Suprapubic skin (tissue), 4 donors: ENCODE measurements at regions not wholly inside any gene's neighbourhood (a gene's known extent, or its start where the extent isn't known, plus 50 kb on each side); places are given as distances from the start of the nearest gene placed in this dataset.

Experiments used
- EP300 ChIP-seq: sonication (generic); formaldehyde crosslinking; IDR thresholded peaks from one replicate; pipeline ENCODE4 v1.6.1; 2017; ENCODE audit warnings: antibody characterized with exemption
- POLR2A ChIP-seq, 2 donors: fragments of 450-650 bp; IDR thresholded peaks; one replicate each; pipeline ENCODE4 v1.6.1; 2017; ENCODE audit warnings: antibody characterized with exemption in 2 of 2, mild to moderate bottlenecking in 2 of 2, moderate library complexity in 2 of 2
- POLR2AphosphoS5 ChIP-seq, 3 donors: sonication (generic); formaldehyde crosslinking; IDR thresholded peaks; one replicate each; pipeline ENCODE4 v1.6.1; 2017; ENCODE audit warnings: antibody characterized with exemption in 3 of 3
- TF ChIP-seq, protein P1 (sequence below), 2 donors: fragments of 200-600 bp in 1 of 2; fragments of 450-650 bp in 1 of 2; sonication (generic) in 1 of 2; IDR thresholded peaks; one replicate each; pipeline ENCODE4 v1.5.1; 2016 to 2019; ENCODE audit warnings: antibody characterized with exemption in 2 of 2, mild to moderate bottlenecking in 1 of 2, moderate library complexity in 1 of 2

DNA sequence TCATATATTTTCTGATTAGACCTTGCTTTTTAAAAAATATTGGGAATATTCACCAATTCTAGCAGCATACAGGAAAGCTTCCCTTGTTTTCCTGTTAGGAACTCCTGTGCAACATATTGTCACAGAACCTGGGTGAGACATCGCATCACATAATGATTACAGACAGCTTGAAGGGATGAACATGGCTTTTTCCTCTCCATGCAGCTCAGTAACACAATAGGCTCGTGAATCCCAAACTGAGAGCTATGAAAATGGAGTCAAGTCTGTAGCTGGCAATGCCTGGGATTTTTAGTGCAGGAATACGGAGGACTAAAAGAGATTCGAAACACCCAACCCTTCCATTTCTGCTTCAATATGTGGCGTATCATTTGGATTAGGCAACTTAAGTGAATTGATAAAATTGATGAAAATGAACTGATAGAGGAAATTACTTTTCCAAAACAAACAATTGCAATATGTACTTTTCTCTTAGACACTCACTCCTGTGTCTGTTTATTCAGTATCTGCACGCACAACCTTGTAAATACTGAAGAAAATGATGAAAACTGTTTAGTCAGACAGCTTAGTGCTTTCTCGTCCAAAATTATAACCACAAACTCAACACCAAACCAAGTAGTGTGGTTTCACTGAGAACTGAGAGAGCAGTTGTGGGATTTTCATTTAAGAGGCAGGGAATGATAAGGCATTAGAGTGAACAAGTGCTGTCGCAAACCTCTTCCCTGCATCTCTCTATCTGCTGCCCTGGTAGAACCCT, 250.4 kb downstream of the PTBP2 start:
- TF ChIP-seq POLR2A (IDR thresholded peaks at IDR 0.05) (no peak), EP300 (no peak), POLR2AphosphoS5 (IDR thresholded peaks at IDR 0.05) (no peak)
- TF ChIP-seq, protein P1, sequence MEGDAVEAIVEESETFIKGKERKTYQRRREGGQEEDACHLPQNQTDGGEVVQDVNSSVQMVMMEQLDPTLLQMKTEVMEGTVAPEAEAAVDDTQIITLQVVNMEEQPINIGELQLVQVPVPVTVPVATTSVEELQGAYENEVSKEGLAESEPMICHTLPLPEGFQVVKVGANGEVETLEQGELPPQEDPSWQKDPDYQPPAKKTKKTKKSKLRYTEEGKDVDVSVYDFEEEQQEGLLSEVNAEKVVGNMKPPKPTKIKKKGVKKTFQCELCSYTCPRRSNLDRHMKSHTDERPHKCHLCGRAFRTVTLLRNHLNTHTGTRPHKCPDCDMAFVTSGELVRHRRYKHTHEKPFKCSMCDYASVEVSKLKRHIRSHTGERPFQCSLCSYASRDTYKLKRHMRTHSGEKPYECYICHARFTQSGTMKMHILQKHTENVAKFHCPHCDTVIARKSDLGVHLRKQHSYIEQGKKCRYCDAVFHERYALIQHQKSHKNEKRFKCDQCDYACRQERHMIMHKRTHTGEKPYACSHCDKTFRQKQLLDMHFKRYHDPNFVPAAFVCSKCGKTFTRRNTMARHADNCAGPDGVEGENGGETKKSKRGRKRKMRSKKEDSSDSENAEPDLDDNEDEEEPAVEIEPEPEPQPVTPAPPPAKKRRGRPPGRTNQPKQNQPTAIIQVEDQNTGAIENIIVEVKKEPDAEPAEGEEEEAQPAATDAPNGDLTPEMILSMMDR (IDR thresholded peaks at IDR 0.05): no peak
